ENCODE measurements at regions not wholly inside any gene's neighbourhood (a gene's known extent, or its start where the extent isn't known, plus 50 kb on each side); places are given as distances from the start of the nearest gene placed in this dataset.
"Not testable (repeated sequence)": the region's sequence is repeated elsewhere in the genome, so short reads cannot be mapped to it uniquely, and the experiment has no call there.

GRCh38 chr21:8390550-8391171, 2130.7 kb upstream of the TPTE start:
- H3K14ac ChIP-seq (ENCODE audit: insufficient read depth, low read length); H3K23me2 ChIP-seq (ENCODE audit: insufficient read length, low read depth, low read length, poor library complexity, severe bottlenecking); H4K5ac ChIP-seq (ENCODE audit: insufficient read length, low read depth, low read length); H3K23ac ChIP-seq (ENCODE audit: insufficient read length, low read depth, low read length); DNase-seq; H4K8ac ChIP-seq (replicated peaks; ENCODE audit: insufficient read length, low read depth, low read length); H2BK12ac ChIP-seq (ENCODE audit: insufficient read length, low read depth, low read length); H3T11ph ChIP-seq (ENCODE audit: low read length); H3K4me2 ChIP-seq (ENCODE audit: insufficient read depth, insufficient read length, low read length); H3K4me1 ChIP-seq (ENCODE audit: insufficient read depth, low read length); H2AFZ ChIP-seq (ENCODE audit: low read length); H3K79me2 ChIP-seq (ENCODE audit: insufficient read depth, low read length); H3K9me3 Mint-ChIP-seq; H3K9me3 ChIP-seq (ENCODE audit: control insufficient read depth, low read depth, low read length); H3K27ac ChIP-seq (ENCODE audit: insufficient read length, low read depth, low read length); H3K9ac ChIP-seq (ENCODE audit: extremely low read depth, insufficient read length, low read length); H4K20me1 ChIP-seq (ENCODE audit: control insufficient read depth, insufficient read depth, insufficient read length); H2BK5ac ChIP-seq (ENCODE audit: insufficient read length, low read length); H3K27ac Mint-ChIP-seq; H3K27me3 ChIP-seq (ENCODE audit: insufficient read depth, low read length); H3K4ac ChIP-seq (ENCODE audit: low read depth, low read length); H3K18ac ChIP-seq (ENCODE audit: insufficient read length, low read depth, low read length); H4K91ac ChIP-seq (ENCODE audit: insufficient read length, low read depth, low read length); H3K4me3 Mint-ChIP-seq; H3K36me3 Mint-ChIP-seq (ENCODE audit: insufficient read depth in 1 of 3, low read depth in 3 of 3); H2AK5ac ChIP-seq (ENCODE audit: insufficient read length, low read length); H3K56ac ChIP-seq (ENCODE audit: insufficient read length, low read depth, low read length); H3K27me3 Mint-ChIP-seq (ENCODE audit: low read depth); H3K4me1 Mint-ChIP-seq; H2BK120ac ChIP-seq (ENCODE audit: low read depth, low read length, poor library complexity, severe bottlenecking); H2BK15ac ChIP-seq (ENCODE audit: low read depth, low read length); H2BK20ac ChIP-seq (ENCODE audit: low read depth, low read length, poor library complexity, severe bottlenecking); H3K79me1 ChIP-seq (ENCODE audit: insufficient read depth, low read depth, low read length, poor library complexity, severe bottlenecking): not testable (repeated sequence)
- no CpG with 5 or more reads among the region's 97 CpGs for WGBS (ENCODE audit: extremely low coverage, insufficient read length, low lambda C conversion rate)

GRCh38 chr21:8394380-8394779, 2127.0 kb upstream of the TPTE start:
- not testable (repeated sequence) for H4K8ac ChIP-seq (replicated peaks; ENCODE audit: insufficient read length, low read depth, low read length); H3K9me3 ChIP-seq (ENCODE audit: control insufficient read depth, low read depth, low read length); H3K27ac ChIP-seq (ENCODE audit: insufficient read length, low read depth, low read length); H2AFZ ChIP-seq (ENCODE audit: low read length); H2BK5ac ChIP-seq (ENCODE audit: insufficient read length, low read length); H2BK20ac ChIP-seq (ENCODE audit: low read depth, low read length, poor library complexity, severe bottlenecking); H3K79me1 ChIP-seq (ENCODE audit: insufficient read depth, low read depth, low read length, poor library complexity, severe bottlenecking); H2AK5ac ChIP-seq (ENCODE audit: insufficient read length, low read length); H2BK15ac ChIP-seq (ENCODE audit: low read depth, low read length); H3K9ac ChIP-seq (ENCODE audit: extremely low read depth, insufficient read length, low read length); H3K56ac ChIP-seq (ENCODE audit: insufficient read length, low read depth, low read length); H3K36me3 Mint-ChIP-seq (ENCODE audit: insufficient read depth in 1 of 3, low read depth in 3 of 3); H3K4me1 Mint-ChIP-seq; H3K27me3 ChIP-seq (ENCODE audit: insufficient read depth, low read length); H4K5ac ChIP-seq (ENCODE audit: insufficient read length, low read depth, low read length); H3K27ac Mint-ChIP-seq; H3K4me2 ChIP-seq (ENCODE audit: insufficient read depth, insufficient read length, low read length); H3K27me3 Mint-ChIP-seq (ENCODE audit: low read depth); H3K9me3 Mint-ChIP-seq; H2BK12ac ChIP-seq (ENCODE audit: insufficient read length, low read depth, low read length); H3K4me1 ChIP-seq (ENCODE audit: insufficient read depth, low read length); H3K23ac ChIP-seq (ENCODE audit: insufficient read length, low read depth, low read length); H3K4ac ChIP-seq (ENCODE audit: low read depth, low read length); H4K20me1 ChIP-seq (ENCODE audit: control insufficient read depth, insufficient read depth, insufficient read length); H3K18ac ChIP-seq (ENCODE audit: insufficient read length, low read depth, low read length); H3K4me3 Mint-ChIP-seq; DNase-seq; H3T11ph ChIP-seq (ENCODE audit: low read length); H3K14ac ChIP-seq (ENCODE audit: insufficient read depth, low read length); H3K23me2 ChIP-seq (ENCODE audit: insufficient read length, low read depth, low read length, poor library complexity, severe bottlenecking); H3K79me2 ChIP-seq (ENCODE audit: insufficient read depth, low read length); H4K91ac ChIP-seq (ENCODE audit: insufficient read length, low read depth, low read length); H2BK120ac ChIP-seq (ENCODE audit: low read depth, low read length, poor library complexity, severe bottlenecking)
- no CpG with 5 or more reads among the region's 59 CpGs for WGBS (ENCODE audit: extremely low coverage, insufficient read length, low lambda C conversion rate)

Measured in H9 (cell line).